ENCODE measurements at regions not wholly inside any gene's neighbourhood (a gene's known extent, or its start where the extent isn't known, plus 50 kb on each side); places are given as distances from the start of the nearest gene placed in this dataset.

DNA sequence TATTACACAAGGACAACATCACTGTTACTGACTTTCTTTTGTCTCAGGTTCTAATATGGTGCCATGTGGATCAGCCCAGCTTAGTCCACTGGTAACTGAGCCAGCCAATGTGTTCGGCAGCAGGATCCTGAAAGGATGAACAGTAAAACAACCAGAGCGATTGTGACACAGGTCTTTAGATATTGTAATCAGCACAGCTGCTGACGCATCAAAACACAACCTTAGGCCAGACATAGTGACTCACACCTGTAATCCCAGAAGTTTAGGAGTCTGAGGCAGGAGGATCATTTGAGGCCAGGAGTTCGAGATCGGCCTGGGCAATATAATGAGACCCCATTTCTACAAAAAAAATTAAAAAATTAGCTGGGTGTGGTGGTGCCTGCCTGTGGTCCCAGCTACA is 183.4 kb upstream of the CDH20 start:
- ChIA-PET POLR2A (no interaction called here), CTCF (interaction anchor here (0.9 kb wide), 1 partner anchor 172 kb away, joined by 3 read pairs; no protein-coding TSS in a partner anchor)
- no peak overlapping the region for H3K4me3 ChIP-seq (ENCODE audit: low read depth, low read length)
- TF ChIP-seq, protein P1, sequence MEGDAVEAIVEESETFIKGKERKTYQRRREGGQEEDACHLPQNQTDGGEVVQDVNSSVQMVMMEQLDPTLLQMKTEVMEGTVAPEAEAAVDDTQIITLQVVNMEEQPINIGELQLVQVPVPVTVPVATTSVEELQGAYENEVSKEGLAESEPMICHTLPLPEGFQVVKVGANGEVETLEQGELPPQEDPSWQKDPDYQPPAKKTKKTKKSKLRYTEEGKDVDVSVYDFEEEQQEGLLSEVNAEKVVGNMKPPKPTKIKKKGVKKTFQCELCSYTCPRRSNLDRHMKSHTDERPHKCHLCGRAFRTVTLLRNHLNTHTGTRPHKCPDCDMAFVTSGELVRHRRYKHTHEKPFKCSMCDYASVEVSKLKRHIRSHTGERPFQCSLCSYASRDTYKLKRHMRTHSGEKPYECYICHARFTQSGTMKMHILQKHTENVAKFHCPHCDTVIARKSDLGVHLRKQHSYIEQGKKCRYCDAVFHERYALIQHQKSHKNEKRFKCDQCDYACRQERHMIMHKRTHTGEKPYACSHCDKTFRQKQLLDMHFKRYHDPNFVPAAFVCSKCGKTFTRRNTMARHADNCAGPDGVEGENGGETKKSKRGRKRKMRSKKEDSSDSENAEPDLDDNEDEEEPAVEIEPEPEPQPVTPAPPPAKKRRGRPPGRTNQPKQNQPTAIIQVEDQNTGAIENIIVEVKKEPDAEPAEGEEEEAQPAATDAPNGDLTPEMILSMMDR (IDR thresholded peaks at IDR 0.05; ENCODE audit: insufficient read depth, low read length, missing control alignments), result no peak
- no peak for DNase-seq (ENCODE audit: low read depth, low spot score)

DNA sequence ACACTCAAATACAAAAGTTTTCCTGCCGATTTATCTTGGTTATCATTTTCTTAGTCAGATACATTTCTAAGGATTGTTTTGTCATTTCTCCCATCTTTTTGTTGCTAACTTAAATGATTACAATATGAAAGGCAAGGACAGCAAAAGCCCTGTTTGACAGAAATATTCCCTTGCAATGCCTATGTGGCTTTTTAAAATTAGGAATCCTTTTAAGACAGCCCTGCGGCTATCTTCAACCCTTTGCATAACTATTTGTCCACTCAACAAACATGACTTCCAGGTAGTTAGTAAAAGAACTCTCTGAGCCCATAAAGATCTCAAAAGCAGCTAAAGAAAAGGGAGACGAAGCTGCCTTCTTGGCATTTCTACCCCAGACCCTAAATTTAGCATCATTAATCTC is 179.7 kb upstream of the CDH20 start:
- no peak for DNase-seq (ENCODE audit: low read depth, low spot score)
- H3K4me3 ChIP-seq (ENCODE audit: low read depth, low read length), result no peak overlapping the region
- CTCF ChIA-PET, result no interaction called here
- TF ChIP-seq, protein P1 (IDR thresholded peaks at IDR 0.05; ENCODE audit: insufficient read depth, low read length, missing control alignments), result no peak
- POLR2A ChIA-PET, result no interaction called here

GRCh38 chr18:61154866-61155265 is 178.4 kb upstream of the CDH20 start:
- H3K4me3 ChIP-seq (ENCODE audit: low read depth, low read length), result no peak overlapping the region
- TF ChIP-seq, protein P1 (IDR thresholded peaks at IDR 0.05; ENCODE audit: insufficient read depth, low read length, missing control alignments), result no peak
- ChIA-PET POLR2A (no interaction called here), CTCF (no interaction called here)
- DNase-seq (ENCODE audit: low read depth, low spot score), result no peak

DNA sequence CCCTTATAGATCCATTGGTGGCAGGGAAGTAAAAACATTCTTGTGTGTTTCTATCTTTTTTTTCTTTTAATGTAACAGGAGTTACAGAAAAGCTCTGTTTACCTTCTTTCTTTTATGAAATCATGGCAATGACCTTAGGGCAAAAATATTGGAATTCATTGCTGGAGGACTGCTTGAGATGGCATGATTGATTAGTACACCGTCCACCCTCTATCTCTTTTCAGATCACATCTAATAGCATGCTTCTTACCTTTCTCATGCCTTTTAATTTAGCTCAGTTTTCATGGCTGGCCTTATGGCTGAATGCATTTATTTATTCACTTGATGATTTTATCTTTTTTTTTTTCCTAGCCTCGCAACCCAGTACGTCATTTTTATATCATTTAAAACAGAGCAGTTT is 177.6 kb upstream of the CDH20 start:
- CTCF ChIA-PET, result no interaction called here
- POLR2A ChIA-PET, result no interaction called here
- TF ChIP-seq, protein P1 (IDR thresholded peaks at IDR 0.05; ENCODE audit: insufficient read depth, low read length, missing control alignments), result no peak
- DNase-seq (ENCODE audit: low read depth, low spot score), result no peak
- H3K4me3 ChIP-seq (ENCODE audit: low read depth, low read length), result no peak overlapping the region

GRCh38 chr18:61157451-61157850 is 175.8 kb upstream of the CDH20 start:
- ChIA-PET CTCF (no interaction called here), POLR2A (no interaction called here)
- H3K4me3 ChIP-seq (ENCODE audit: low read depth, low read length), result no peak overlapping the region
- TF ChIP-seq, protein P1 (IDR thresholded peaks at IDR 0.05; ENCODE audit: insufficient read depth, low read length, missing control alignments), result no peak
- DNase-seq (ENCODE audit: low read depth, low spot score), result no peak

- TF ChIP-seq, protein P1 (IDR thresholded peaks at IDR 0.05; ENCODE audit: insufficient read depth, low read length, missing control alignments), result no peak
- DNase-seq (ENCODE audit: low read depth, low spot score), result no peak
- ChIA-PET POLR2A (no interaction called here), CTCF (no interaction called here)
- no peak overlapping the region for H3K4me3 ChIP-seq (ENCODE audit: low read depth, low read length)
Observed at GRCh38 chr18:61159246-61159645, 174.0 kb upstream of the CDH20 start.

Measured in AG04449 (cell line).